Testis (tissue), 2 donors: ENCODE measurements at regions not wholly inside any gene's neighbourhood (a gene's known extent, or its start where the extent isn't known, plus 50 kb on each side); places are given as distances from the start of the nearest gene placed in this dataset.

ENCODE experiments used
- DNase-seq: peaks from one replicate; pipeline ENCODE4 v3.0.0-alpha.2; 2019
- H3K27ac ChIP-seq, 2 donors: fragments of 200-600 bp; sonication (generic); one replicate each; pipeline ENCODE4 v1.5.1; 2019
- H3K27me3 ChIP-seq: fragments of 200-600 bp; sonication (generic); one replicate; pipeline ENCODE4 v1.5.1; 2019
- H3K36me3 ChIP-seq: fragments of 200-600 bp; sonication (generic); one replicate; pipeline ENCODE4 v1.5.1; 2017; ENCODE audit warnings: low read depth; ENCODE audit errors: missing control alignments
- H3K4me1 ChIP-seq: fragments of 200-600 bp; sonication (generic); one replicate; pipeline ENCODE4 v1.5.1; 2019
- H3K4me3 ChIP-seq, 2 donors: fragments of 200-600 bp; sonication (generic); one replicate each; pipeline ENCODE4 v1.5.1; 2017 to 2019
- H3K9me3 ChIP-seq: fragments of 200-600 bp; sonication (generic); one replicate; pipeline ENCODE4 v1.5.1; 2017
- CTCF ChIP-seq, 3 experiments: fragments of 450-650 bp in 2 of 3; fragments of 200-600 bp in 1 of 3; sonication (generic) in 1 of 3; IDR thresholded peaks; one replicate each; pipeline ENCODE4 v1.5.1; 2016 to 2019; ENCODE audit warnings: antibody characterized with exemption in 3 of 3, mild to moderate bottlenecking in 2 of 3, moderate library complexity in 1 of 3
- POLR2A ChIP-seq: fragments of 450-650 bp; IDR thresholded peaks from one replicate; pipeline ENCODE4 v1.6.1; 2017; ENCODE audit warnings: antibody characterized with exemption, mild to moderate bottlenecking, moderate library complexity
- WGBS, 2 donors: methylation state at CpG; one replicate each; pipeline ENCODE4 v1.1.5; 2018; 5-methylcytosine and 5-hydroxymethylcytosine counted together
- intact Hi-C: fragments of 100-400 bp; cut with DNase I; formaldehyde crosslinking; loops from one replicate; pipeline ENCODE4 v1.15.1; 2023; ENCODE audit warnings: low total_unique reads

DNA sequence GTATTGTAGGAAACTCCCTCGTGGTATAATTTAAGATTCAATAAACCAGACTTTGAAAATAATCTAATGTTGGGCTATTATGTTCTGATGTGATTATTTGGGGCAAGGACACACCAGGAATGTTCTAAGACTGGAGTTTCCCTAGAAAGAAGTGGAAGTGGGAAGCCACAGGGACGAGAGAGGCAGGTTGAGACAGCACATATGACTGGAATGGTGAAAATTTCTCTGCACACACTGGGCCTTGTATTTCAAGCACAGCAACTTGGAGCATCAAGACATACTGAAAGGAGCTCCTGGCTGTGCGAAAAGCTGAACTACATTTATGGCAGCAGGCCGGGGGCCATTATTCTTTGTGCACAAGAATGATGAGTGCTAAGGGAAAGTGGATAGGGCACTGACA lies 98.2 kb downstream of the CETN3 start:
- 51 to 66% methylated on average over 4 of the region's 4 CpGs for WGBS, 2 donors
- Histone ChIP-seq H3K9me3 (no peaks in the 10 kb centered on the region), H3K4me1 (no peaks in the 10 kb centered on the region), H3K4me3 (no peak overlapping the region), H3K27me3 (no peaks in the 10 kb centered on the region), H3K36me3 (no peaks in the 10 kb centered on the region), H3K27ac (no peak overlapping the region)
- intact Hi-C loops: no loop called here
- DNase-seq: no peak
- TF ChIP-seq CTCF (IDR thresholded peaks at IDR 0.05) (no peak), POLR2A (no peak)

DNA sequence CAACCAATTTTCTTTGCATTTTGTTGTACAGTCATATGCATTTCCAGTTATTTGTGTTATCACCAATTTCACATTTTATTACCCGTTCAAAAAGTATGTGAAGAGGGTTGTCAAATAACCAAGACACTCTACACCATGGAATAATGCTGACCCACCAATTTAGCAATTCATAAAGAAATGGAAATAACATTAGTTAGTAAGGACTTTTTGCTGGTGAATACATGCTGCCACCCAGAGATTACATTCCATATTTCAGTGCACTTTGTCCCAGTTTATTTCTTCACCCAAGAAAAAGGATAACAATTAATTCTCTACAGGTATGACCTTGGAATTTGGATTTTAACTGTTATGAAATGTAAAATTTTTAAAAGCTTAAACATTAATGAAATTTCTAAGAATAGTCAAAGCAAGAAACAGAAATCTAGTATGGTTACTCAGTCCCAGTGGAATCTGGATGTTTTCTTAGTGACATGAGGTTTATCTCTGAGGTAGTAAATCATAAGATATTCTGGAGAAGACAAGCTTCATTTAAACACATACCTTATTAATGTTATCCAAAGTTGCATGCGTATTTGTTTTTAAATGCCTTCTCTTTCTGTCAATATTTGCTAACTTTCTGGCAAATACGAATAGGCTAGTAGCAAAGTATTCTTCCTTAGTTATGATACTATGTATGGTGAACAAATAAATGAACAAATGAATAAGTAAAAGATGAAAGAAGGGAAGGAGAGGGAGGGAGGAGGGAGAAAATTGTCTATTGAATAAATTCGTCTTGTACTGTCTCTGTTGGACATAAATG lies 100.6 kb downstream of the CETN3 start:
- no peak for DNase-seq
- no peak overlapping the region for H3K4me3 ChIP-seq
- TF ChIP-seq CTCF (IDR thresholded peaks at IDR 0.05) (no peak), POLR2A (no peak)
- no peaks in the 10 kb centered on the region for H3K4me1 ChIP-seq
- intact Hi-C loops: no loop called here
- 75 to 77% methylated on average over 4 of the region's 4 CpGs for WGBS, 2 donors
- no peak overlapping the region for H3K27ac ChIP-seq
- H3K9me3 ChIP-seq: no peaks in the 10 kb centered on the region
- H3K36me3 ChIP-seq: no peaks in the 10 kb centered on the region
- no peaks in the 10 kb centered on the region for H3K27me3 ChIP-seq

DNA sequence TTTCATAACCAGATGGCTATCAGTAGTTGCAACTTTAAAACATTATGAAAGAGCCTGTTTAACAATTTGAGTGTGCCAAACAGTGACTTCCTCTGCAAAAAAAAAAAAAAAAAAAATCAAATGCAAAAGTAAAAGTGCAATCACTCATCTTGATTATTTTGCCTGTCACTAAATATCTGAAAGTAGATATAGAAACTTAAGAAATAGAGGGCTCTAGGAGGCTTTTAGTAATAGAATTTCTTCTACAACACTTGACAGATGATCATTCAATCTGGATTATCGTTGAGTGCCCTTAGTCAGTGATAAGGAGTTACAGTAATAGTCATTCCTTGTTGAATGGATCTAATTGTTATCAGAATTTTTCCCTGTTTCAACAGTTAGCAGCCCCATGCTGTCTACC lies 101.8 kb downstream of the CETN3 start:
- Histone ChIP-seq H3K27me3 (no peaks in the 10 kb centered on the region), H3K4me3 (no peak overlapping the region), H3K36me3 (no peaks in the 10 kb centered on the region), H3K4me1 (no peaks in the 10 kb centered on the region), H3K27ac (no peak overlapping the region), H3K9me3 (no peaks in the 10 kb centered on the region)
- TF ChIP-seq CTCF (IDR thresholded peaks at IDR 0.05) (no peak), POLR2A (no peak)
- no peak for DNase-seq
- intact Hi-C loops: no loop called here
- 56 to 76% methylated on average over 1 of the region's 1 CpG for WGBS, 2 donors

GRCh38 chr5:90307322-90307721 lies 102.2 kb downstream of the CETN3 start:
- intact Hi-C loops: no loop called here
- DNase-seq: no peak
- no peak overlapping the region for H3K4me3 ChIP-seq
- H3K36me3 ChIP-seq: no peaks in the 10 kb centered on the region
- H3K27me3 ChIP-seq: no peaks in the 10 kb centered on the region
- H3K9me3 ChIP-seq: no peaks in the 10 kb centered on the region
- TF ChIP-seq CTCF (IDR thresholded peaks at IDR 0.05): no peak
- no peak for TF ChIP-seq POLR2A
- no peak overlapping the region for H3K27ac ChIP-seq
- no peaks in the 10 kb centered on the region for H3K4me1 ChIP-seq

- H3K4me1 ChIP-seq: no peaks in the 10 kb centered on the region
- no peaks in the 10 kb centered on the region for H3K36me3 ChIP-seq
- H3K4me3 ChIP-seq: no peak overlapping the region
- TF ChIP-seq POLR2A (no peak), CTCF (IDR thresholded peaks at IDR 0.05) (no peak)
- no peaks in the 10 kb centered on the region for H3K27me3 ChIP-seq
- no peak for DNase-seq
- no peaks in the 10 kb centered on the region for H3K9me3 ChIP-seq
- intact Hi-C loops: no loop called here
- H3K27ac ChIP-seq: no peak overlapping the region
Observed at GRCh38 chr5:90306613-90307012, 102.9 kb downstream of the CETN3 start.
